Right ventricle myocardium superior (tissue), 1 donor: ENCODE measurements at regions not wholly inside any gene's neighbourhood (a gene's known extent, or its start where the extent isn't known, plus 50 kb on each side); places are given as distances from the start of the nearest gene placed in this dataset.
"Not testable (repeated sequence)": the region's sequence is repeated elsewhere in the genome, so short reads cannot be mapped to it uniquely, and the experiment has no call there.

Experiments used
- ATAC-seq: fragments of 200-7000 bp; cut with Tn5 transposase; one replicate; pipeline ENCODE4 v1.9.1; 2020; ENCODE audit warnings: mild to moderate bottlenecking; ENCODE audit not compliant: poor library complexity
- DNase-seq: peaks from one replicate; pipeline ENCODE4 v3.0.0-alpha.2; 2020
- intact Hi-C: fragments of 100-400 bp; cut with DNase I; formaldehyde crosslinking; loops from one replicate; pipeline ENCODE4 v1.11.2; 2022
- donor health status: DM: no; HTN: yes; CAD: no; lungs with severe emphysema.

- ATAC-seq: no peak
- intact Hi-C loops: no loop called here
These were observed 73.1 kb upstream of the TERB2 start for GRCh38 chr15:44883199-44883877.

DNA sequence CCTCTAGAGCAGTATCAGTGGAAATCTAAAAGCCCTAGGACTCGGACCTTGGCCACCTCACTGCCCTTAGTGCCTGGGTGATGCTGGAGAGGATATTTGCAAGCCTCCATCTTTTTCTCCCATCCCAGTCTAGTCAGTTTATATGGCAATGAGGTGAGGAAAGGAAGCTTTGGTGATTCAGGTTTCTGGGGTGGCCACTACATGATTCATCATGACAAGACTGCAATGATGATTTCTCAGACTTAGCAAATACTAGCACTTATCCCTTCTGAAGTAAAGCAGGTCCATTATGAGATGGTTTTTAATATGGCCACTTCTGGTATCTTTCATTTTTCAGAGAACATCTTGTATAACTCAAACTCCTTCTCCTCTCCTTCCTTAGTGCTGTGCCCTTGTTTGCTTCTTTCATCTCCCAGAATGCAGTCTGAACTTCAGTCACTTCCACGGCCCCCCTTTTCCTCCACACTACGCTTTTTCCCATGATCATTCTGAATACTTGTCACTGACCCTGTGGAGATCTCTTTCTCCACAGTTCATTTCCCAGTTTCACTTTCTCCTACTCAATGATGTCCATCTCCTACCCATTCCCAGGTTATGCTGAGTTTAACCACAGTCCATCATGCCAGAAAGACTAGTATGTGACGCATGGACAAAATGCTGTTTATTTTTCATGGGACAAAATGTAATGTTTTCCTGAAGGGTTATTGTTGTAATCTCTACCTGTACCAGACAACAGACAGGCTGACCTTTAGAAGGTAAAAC lies 57.4 kb upstream of the TERB2 start:
- intact Hi-C loops, DNase-seq, ATAC-seq: not testable (repeated sequence)

More at GRCh38 chr15:44883199-44883877, 73.1 kb upstream of the TERB2 start:
- no peak for DNase-seq

DNA sequence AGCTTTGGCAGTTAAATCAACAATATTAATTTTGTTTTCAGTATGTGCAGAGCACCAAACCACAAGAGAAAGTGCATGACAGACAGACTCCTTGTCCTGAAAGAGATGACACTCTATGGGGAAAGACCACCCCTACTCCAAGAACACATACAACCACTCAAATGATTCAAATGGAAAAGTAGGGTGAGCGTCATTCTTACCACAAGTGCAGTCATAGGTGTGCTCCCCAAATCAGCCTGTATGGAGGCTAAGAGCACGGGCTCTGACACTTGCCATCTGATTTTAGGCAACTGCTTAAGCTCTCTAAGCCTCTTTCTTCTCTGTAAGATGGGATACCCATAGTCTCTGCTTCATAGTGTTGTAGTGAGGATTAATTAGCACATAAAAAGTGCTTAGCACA lies 56.7 kb upstream of the TERB2 start:
- DNase-seq, ATAC-seq, intact Hi-C loops: not testable (repeated sequence)

GRCh38 chr15:44900796-44901195 lies 55.7 kb upstream of the TERB2 start:
- intact Hi-C loops: not testable (repeated sequence)

GRCh38 chr15:44903281-44903680 lies 53.2 kb upstream of the TERB2 start:
- intact Hi-C loops, ATAC-seq, DNase-seq: not testable (repeated sequence)

More at GRCh38 chr15:44900796-44901195, 55.7 kb upstream of the TERB2 start:
- not testable (repeated sequence) for DNase-seq, ATAC-seq

- ATAC-seq, intact Hi-C loops, DNase-seq: not testable (repeated sequence)
These were observed 51.7 kb upstream of the TERB2 start for GRCh38 chr15:44904651-44905340.
